ENCODE measurements at regions not wholly inside any gene's neighbourhood (a gene's known extent, or its start where the extent isn't known, plus 50 kb on each side); places are given as distances from the start of the nearest gene placed in this dataset.

DNA sequence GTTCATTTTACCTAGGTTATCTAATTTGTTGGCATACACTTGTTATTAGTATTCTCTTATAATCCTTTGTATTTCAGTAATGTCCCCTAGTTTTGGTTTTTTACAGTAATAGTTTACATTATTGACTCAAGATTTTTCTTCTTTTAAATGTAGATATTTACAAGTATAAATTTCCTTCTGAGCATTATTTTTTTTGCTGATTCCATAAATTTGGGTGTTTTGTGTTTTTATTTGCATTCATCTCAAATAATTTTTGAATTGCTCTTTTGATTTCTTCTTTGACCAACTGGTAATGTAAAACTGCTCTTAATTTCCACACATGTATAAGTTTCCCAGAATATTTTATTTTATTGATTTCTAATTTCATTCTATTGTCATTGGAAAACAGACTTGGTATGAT, 68.1 kb downstream of the ESM1 start:
- TF ChIP-seq NANOG (IDR thresholded peaks at IDR 0.05; ENCODE audit: borderline replicate concordance) (no peak), CREB1 (CRISPR knock-in tag; IDR thresholded peaks at IDR 0.05; ENCODE audit: low read depth) (no peak)
- TF ChIP-seq, protein P1, sequence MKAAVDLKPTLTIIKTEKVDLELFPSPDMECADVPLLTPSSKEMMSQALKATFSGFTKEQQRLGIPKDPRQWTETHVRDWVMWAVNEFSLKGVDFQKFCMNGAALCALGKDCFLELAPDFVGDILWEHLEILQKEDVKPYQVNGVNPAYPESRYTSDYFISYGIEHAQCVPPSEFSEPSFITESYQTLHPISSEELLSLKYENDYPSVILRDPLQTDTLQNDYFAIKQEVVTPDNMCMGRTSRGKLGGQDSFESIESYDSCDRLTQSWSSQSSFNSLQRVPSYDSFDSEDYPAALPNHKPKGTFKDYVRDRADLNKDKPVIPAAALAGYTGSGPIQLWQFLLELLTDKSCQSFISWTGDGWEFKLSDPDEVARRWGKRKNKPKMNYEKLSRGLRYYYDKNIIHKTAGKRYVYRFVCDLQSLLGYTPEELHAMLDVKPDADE (IDR thresholded peaks at IDR 0.05): no peak
- TF ChIP-seq, protein P2, sequence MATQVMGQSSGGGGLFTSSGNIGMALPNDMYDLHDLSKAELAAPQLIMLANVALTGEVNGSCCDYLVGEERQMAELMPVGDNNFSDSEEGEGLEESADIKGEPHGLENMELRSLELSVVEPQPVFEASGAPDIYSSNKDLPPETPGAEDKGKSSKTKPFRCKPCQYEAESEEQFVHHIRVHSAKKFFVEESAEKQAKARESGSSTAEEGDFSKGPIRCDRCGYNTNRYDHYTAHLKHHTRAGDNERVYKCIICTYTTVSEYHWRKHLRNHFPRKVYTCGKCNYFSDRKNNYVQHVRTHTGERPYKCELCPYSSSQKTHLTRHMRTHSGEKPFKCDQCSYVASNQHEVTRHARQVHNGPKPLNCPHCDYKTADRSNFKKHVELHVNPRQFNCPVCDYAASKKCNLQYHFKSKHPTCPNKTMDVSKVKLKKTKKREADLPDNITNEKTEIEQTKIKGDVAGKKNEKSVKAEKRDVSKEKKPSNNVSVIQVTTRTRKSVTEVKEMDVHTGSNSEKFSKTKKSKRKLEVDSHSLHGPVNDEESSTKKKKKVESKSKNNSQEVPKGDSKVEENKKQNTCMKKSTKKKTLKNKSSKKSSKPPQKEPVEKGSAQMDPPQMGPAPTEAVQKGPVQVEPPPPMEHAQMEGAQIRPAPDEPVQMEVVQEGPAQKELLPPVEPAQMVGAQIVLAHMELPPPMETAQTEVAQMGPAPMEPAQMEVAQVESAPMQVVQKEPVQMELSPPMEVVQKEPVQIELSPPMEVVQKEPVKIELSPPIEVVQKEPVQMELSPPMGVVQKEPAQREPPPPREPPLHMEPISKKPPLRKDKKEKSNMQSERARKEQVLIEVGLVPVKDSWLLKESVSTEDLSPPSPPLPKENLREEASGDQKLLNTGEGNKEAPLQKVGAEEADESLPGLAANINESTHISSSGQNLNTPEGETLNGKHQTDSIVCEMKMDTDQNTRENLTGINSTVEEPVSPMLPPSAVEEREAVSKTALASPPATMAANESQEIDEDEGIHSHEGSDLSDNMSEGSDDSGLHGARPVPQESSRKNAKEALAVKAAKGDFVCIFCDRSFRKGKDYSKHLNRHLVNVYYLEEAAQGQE (IDR thresholded peaks at IDR 0.05; ENCODE audit: unreplicated experiment): no peak
- no peaks in the 10 kb centered on the region for H3K4me1 Mint-ChIP-seq
- H3K27ac Mint-ChIP-seq: no peak overlapping the region
- H3K9me2 ChIP-seq (ENCODE audit: insufficient read depth): 0 out of 2 replicates have a peak, but pooled peaks cover 7% of the 10 kb centered on the region
- no peaks in the 10 kb centered on the region for H3K27me3 ChIP-seq (ENCODE audit: insufficient read depth)
- H3K79me2 ChIP-seq (replicated peaks; ENCODE audit: insufficient read depth): no peaks in the 10 kb centered on the region
- H3K36me3 ChIP-seq (ENCODE audit: insufficient read depth): no peaks in the 10 kb centered on the region
- no peak overlapping the region for H3K4me3 Mint-ChIP-seq
- no peak overlapping the region for H3K4me3 ChIP-seq
- H3K4me1 ChIP-seq (ENCODE audit: insufficient read depth): no peaks in the 10 kb centered on the region
- H3K9me3 Mint-ChIP-seq: no peaks in the 10 kb centered on the region; the same call in 2 of the 3 replicates
- DNase-seq (ENCODE audit: low spot score) (no peak), ATAC-seq (no peak)
- H3F3A ChIP-seq (replicated peaks; ENCODE audit: low read depth): no peaks in the 10 kb centered on the region
- no peak overlapping the region for H3K27ac ChIP-seq (ENCODE audit: low read depth)
- no peaks in the 10 kb centered on the region for H3K36me3 Mint-ChIP-seq (ENCODE audit: low read depth)
- no peak overlapping the region for H2AFZ ChIP-seq
- H3K4me2 ChIP-seq: no peak overlapping the region
- no peaks in the 10 kb centered on the region for H4K20me1 ChIP-seq (replicated peaks; ENCODE audit: insufficient read depth)
- H3K27me3 Mint-ChIP-seq (ENCODE audit: insufficient read depth, low read depth, poor library complexity): peaks cover 4% of the 10 kb centered on the region

DNA sequence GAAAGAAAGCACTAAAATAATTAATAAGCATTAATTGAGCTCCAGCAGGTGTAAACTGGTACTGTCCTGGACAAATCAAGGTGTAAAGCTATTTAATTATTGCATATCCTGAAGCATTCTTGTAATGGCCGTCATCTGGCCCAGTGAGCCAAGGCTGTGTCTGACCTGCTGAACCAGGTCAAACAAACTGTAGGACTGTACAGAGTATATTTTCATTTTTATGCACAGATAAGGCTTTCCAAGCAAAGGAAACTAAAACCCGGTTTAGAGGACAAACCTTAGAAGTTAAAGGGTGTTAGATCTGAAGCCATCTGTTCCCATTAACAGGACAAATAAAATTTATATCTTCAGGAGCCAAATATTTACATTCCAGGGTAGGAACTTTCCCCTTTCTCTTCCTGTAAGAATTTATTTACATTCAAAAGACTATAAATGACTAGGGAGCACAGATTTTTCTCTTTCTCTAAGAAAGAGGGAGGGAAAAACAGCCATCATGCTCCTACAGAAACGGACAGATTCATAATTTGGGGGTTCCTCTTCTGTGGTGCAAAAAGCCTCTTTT, 69.8 kb downstream of the ESM1 start:
- H3F3A ChIP-seq (replicated peaks; ENCODE audit: low read depth): no peaks in the 10 kb centered on the region
- no peaks in the 10 kb centered on the region for H3K27me3 ChIP-seq (ENCODE audit: insufficient read depth)
- DNase-seq (ENCODE audit: low spot score) (no peak), ATAC-seq (no peak)
- H3K36me3 ChIP-seq (ENCODE audit: insufficient read depth): no peaks in the 10 kb centered on the region
- Mint-ChIP-seq H3K4me3 (no peak overlapping the region), H3K9me3 (no peaks in the 10 kb centered on the region; the same call in 2 of the 3 replicates), H3K27me3 (ENCODE audit: insufficient read depth, low read depth, poor library complexity) (peaks cover 4% of the 10 kb centered on the region), H3K4me1 (no peaks in the 10 kb centered on the region), H3K36me3 (ENCODE audit: low read depth) (no peaks in the 10 kb centered on the region), H3K27ac (no peak overlapping the region)
- H4K20me1 ChIP-seq (replicated peaks; ENCODE audit: insufficient read depth): no peaks in the 10 kb centered on the region
- no peaks in the 10 kb centered on the region for H3K79me2 ChIP-seq (replicated peaks; ENCODE audit: insufficient read depth)
- H2AFZ ChIP-seq: no peak overlapping the region; the same call in 1 of the 2 replicates
- H3K4me3 ChIP-seq: no peak overlapping the region
- no peaks in the 10 kb centered on the region for H3K4me1 ChIP-seq (ENCODE audit: insufficient read depth)
- no peak overlapping the region for H3K27ac ChIP-seq (ENCODE audit: low read depth)
- no peak overlapping the region for H3K4me2 ChIP-seq
- 0 out of 2 replicates have a peak, but pooled peaks cover 7% of the 10 kb centered on the region for H3K9me2 ChIP-seq (ENCODE audit: insufficient read depth)
- TF ChIP-seq, protein P2 (IDR thresholded peaks at IDR 0.05; ENCODE audit: unreplicated experiment): no peak
- TF ChIP-seq EZH2 (IDR thresholded peaks at IDR 0.05; ENCODE audit: low read depth, unreplicated experiment) (no peak), NANOG (IDR thresholded peaks at IDR 0.05; ENCODE audit: borderline replicate concordance) (no peak)
- TF ChIP-seq, protein P3, sequence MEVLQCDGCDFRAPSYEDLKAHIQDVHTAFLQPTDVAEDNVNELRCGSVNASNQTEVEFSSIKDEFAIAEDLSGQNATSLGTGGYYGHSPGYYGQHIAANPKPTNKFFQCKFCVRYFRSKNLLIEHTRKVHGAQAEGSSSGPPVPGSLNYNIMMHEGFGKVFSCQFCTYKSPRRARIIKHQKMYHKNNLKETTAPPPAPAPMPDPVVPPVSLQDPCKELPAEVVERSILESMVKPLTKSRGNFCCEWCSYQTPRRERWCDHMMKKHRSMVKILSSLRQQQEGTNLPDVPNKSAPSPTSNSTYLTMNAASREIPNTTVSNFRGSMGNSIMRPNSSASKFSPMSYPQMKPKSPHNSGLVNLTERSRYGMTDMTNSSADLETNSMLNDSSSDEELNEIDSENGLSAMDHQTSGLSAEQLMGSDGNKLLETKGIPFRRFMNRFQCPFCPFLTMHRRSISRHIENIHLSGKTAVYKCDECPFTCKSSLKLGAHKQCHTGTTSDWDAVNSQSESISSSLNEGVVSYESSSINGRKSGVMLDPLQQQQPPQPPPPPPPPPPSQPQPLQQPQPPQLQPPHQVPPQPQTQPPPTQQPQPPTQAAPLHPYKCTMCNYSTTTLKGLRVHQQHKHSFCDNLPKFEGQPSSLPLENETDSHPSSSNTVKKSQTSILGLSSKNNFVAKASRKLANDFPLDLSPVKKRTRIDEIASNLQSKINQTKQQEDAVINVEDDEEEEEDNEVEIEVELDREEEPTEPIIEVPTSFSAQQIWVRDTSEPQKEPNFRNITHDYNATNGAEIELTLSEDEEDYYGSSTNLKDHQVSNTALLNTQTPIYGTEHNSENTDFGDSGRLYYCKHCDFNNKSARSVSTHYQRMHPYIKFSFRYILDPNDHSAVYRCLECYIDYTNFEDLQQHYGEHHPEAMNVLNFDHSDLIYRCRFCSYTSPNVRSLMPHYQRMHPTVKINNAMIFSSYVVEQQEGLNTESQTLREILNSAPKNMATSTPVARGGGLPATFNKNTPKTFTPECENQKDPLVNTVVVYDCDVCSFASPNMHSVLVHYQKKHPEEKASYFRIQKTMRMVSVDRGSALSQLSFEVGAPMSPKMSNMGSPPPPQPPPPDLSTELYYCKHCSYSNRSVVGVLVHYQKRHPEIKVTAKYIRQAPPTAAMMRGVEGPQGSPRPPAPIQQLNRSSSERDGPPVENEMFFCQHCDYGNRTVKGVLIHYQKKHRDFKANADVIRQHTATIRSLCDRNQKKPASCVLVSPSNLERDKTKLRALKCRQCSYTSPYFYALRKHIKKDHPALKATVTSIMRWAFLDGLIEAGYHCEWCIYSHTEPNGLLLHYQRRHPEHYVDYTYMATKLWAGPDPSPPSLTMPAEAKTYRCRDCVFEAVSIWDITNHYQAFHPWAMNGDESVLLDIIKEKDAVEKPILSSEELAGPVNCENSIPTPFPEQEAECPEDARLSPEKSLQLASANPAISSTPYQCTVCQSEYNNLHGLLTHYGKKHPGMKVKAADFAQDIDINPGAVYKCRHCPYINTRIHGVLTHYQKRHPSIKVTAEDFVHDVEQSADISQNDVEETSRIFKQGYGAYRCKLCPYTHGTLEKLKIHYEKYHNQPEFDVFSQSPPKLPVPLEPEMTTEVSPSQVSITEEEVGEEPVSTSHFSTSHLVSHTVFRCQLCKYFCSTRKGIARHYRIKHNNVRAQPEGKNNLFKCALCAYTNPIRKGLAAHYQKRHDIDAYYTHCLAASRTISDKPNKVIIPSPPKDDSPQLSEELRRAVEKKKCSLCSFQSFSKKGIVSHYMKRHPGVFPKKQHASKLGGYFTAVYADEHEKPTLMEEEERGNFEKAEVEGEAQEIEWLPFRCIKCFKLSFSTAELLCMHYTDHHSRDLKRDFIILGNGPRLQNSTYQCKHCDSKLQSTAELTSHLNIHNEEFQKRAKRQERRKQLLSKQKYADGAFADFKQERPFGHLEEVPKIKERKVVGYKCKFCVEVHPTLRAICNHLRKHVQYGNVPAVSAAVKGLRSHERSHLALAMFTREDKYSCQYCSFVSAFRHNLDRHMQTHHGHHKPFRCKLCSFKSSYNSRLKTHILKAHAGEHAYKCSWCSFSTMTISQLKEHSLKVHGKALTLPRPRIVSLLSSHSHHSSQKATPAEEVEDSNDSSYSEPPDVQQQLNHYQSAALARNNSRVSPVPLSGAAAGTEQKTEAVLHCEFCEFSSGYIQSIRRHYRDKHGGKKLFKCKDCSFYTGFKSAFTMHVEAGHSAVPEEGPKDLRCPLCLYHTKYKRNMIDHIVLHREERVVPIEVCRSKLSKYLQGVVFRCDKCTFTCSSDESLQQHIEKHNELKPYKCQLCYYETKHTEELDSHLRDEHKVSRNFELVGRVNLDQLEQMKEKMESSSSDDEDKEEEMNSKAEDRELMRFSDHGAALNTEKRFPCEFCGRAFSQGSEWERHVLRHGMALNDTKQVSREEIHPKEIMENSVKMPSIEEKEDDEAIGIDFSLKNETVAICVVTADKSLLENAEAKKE (CRISPR knock-in tag; IDR thresholded peaks at IDR 0.05): no peak

Data from GM23338 (cell line).